Activated CD4-positive, alpha-beta T cell treated with anti-CD3 and anti-CD28 coated beads, Interleukin-2, amount 50 U/mL, for 24 hours (primary cell): ENCODE measurements at regions not wholly inside any gene's neighbourhood (a gene's known extent, or its start where the extent isn't known, plus 50 kb on each side); places are given as distances from the start of the nearest gene placed in this dataset.

ENCODE experiments used
- DNase-seq, 2 donors: peaks; one replicate each; pipeline ENCODE4 v3.0.0-alpha.2; 2020; ENCODE audit warnings: low read depth in 1 of 2, low spot score in 1 of 2

GRCh38 chr18:46320928-46321711, 216.9 kb downstream of the HAUS1 start:
- DNase-seq: no peak

- DNase-seq: no peak
Measured at GRCh38 chr18:46321955-46322354, 217.8 kb downstream of the HAUS1 start.

GRCh38 chr18:46322411-46322891, 218.3 kb downstream of the HAUS1 start:
- no peak for DNase-seq

- DNase-seq: no peak
Measured at GRCh38 chr18:46322941-46323340, 218.8 kb downstream of the HAUS1 start.

- no peak for DNase-seq
Measured at GRCh38 chr18:46324087-46324955, 220.1 kb downstream of the HAUS1 start.

GRCh38 chr18:46325895-46326294, 221.7 kb downstream of the HAUS1 start:
- DNase-seq: no peak

- no peak for DNase-seq
Measured at GRCh38 chr18:46329736-46330246, 225.6 kb downstream of the HAUS1 start.

GRCh38 chr18:46331316-46331715, 227.1 kb downstream of the HAUS1 start:
- no peak for DNase-seq

GRCh38 chr18:46332286-46332801, 228.2 kb downstream of the HAUS1 start:
- no peak for DNase-seq

GRCh38 chr18:46332921-46333341, 228.7 kb downstream of the HAUS1 start:
- DNase-seq: no peak

- DNase-seq: no peak
Measured at GRCh38 chr18:46333431-46334135, 229.4 kb downstream of the HAUS1 start.

- no peak for DNase-seq
Measured at GRCh38 chr18:46334868-46335281, 230.7 kb downstream of the HAUS1 start.

GRCh38 chr18:46335534-46336101, 231.4 kb downstream of the HAUS1 start:
- no peak for DNase-seq

- no peak for DNase-seq
Measured at GRCh38 chr18:46336278-46337111, 232.3 kb downstream of the HAUS1 start.

- no peak for DNase-seq
Measured at GRCh38 chr18:46337271-46337670, 233.1 kb downstream of the HAUS1 start.

- no peak for DNase-seq
Measured at GRCh38 chr18:46338205-46338604, 234.0 kb downstream of the HAUS1 start.

- DNase-seq: no peak
Measured at GRCh38 chr18:46338766-46339165, 234.6 kb downstream of the HAUS1 start.

GRCh38 chr18:46340716-46341115, 236.5 kb downstream of the HAUS1 start:
- no peak for DNase-seq

- no peak for DNase-seq
Measured at GRCh38 chr18:46341986-46342525, 237.9 kb downstream of the HAUS1 start.
